Heart left ventricle (tissue), 16 donors: ENCODE measurements at regions not wholly inside any gene's neighbourhood (a gene's known extent, or its start where the extent isn't known, plus 50 kb on each side); places are given as distances from the start of the nearest gene placed in this dataset.

Experiments
- ATAC-seq, 4 donors: fragments of 200-7000 bp; cut with Tn5 transposase; one replicate each; pipeline ENCODE4 v1.9.1; 2020 to 2022; ENCODE audit warnings: moderate library complexity in 4 of 4, mild to moderate bottlenecking in 3 of 4, moderate number of reproducible peaks in 1 of 4
- DNase-seq, 5 donors: peaks; one replicate each; pipeline ENCODE4 v3.0.0-alpha.2; 2020
- H3K27ac ChIP-seq, 12 donors: fragments of 200-600 bp; sonication (generic) in 4 of 12; one replicate each; pipeline versions ENCODE4 v1.5.0 to v1.8.0; 2016 to 2022; ENCODE audit warnings: mild to moderate bottlenecking in 2 of 12
- H3K27me3 ChIP-seq, 9 donors: fragments of 200-600 bp; sonication (generic) in 2 of 9; one replicate each; pipeline versions ENCODE4 v1.5.1 to v1.8.0; 2016 to 2022; ENCODE audit warnings: mild to moderate bottlenecking in 3 of 9
- H3K36me3 ChIP-seq, 9 donors: fragments of 200-600 bp; sonication (generic) in 2 of 9; one replicate each; pipeline versions ENCODE4 v1.5.0 to v1.8.0; 2018 to 2022; ENCODE audit warnings: mild to moderate bottlenecking in 2 of 9
- H3K4me1 ChIP-seq, 12 donors: fragments of 200-600 bp; sonication (generic) in 4 of 12; one replicate each; pipeline versions ENCODE4 v1.5.0 to v1.8.0; 2016 to 2022; ENCODE audit warnings: mild to moderate bottlenecking in 3 of 12
- H3K4me3 ChIP-seq, 12 donors: fragments of 200-600 bp; sonication (generic) in 4 of 12; one replicate each; pipeline versions ENCODE4 v1.5.0 to v1.8.0; 2017 to 2022; ENCODE audit warnings: mild to moderate bottlenecking in 9 of 12, moderate library complexity in 4 of 12
- H3K9me3 ChIP-seq, 12 donors: fragments of 200-600 bp; sonication (generic) in 4 of 12; one replicate each; pipeline versions ENCODE4 v1.5.0 to v1.8.0; 2016 to 2022; ENCODE audit warnings: mild to moderate bottlenecking in 1 of 12
- POLR2A ChIP-seq, 2 donors: fragments of 450-650 bp; IDR thresholded peaks; one replicate each; pipeline ENCODE4 v1.6.1; 2017; ENCODE audit warnings: antibody characterized with exemption in 2 of 2, mild to moderate bottlenecking in 2 of 2, moderate library complexity in 2 of 2
- WGBS, 4 donors: extraction: QIAGEN DNeasy Blood & Tissue Kit in 2 of 4; methylation state at CpG; one replicate each; pipeline versions ENCODE4 v1.1.5 to v1.1.7; 2013 to 2018; 5-methylcytosine and 5-hydroxymethylcytosine counted together
- intact Hi-C, 10 donors: fragments of 100-400 bp; cut with DNase I; formaldehyde crosslinking; loops; one replicate each; pipeline versions ENCODE4 v1.11.1 to v1.14.2; 2022
- TF ChIP-seq, protein P1 (sequence below), 12 donors: fragments of 200-600 bp; sonication (generic) in 4 of 12; IDR thresholded peaks; one replicate each; pipeline versions ENCODE4 v1.5.0 to v1.8.0; 2018 to 2022; ENCODE audit warnings: antibody characterized with exemption in 12 of 12, mild to moderate bottlenecking in 5 of 12
- donor health status: ischemic (EF 13 %, LVEDD 7.1; RV severe dilation, severe dysfunction).
- donor health status: healthy with polysubstance abuse.
- donor health status: DM: no; HTN: yes; CAD: no.
- donor health status: DM: no; HTN: no; CAD: no.
- donor health status: ischemic (EF 25% LVEDD 6.9; RV normal size, moderate dysfunction).
- donor health status: ischemic (EF 25% LVEDD 5.7; RV mildly dilated, moderate dysfunction).
- donor health status: healthy.
- donor health status: DM: yes; HTN: yes; CAD: no.
- donor health status: ischemic (EF 35%, LVEDD 5.7; RV mildly dilated, moderate dysfunction).
- donor health status: nonischemic (EF 11% LVEDD 7.7; RV severe dilation, severe dysfunction).
- donor health status: DM: yes; HTN: yes; CAD: no.
- donor health status: PGD.
- donor health status: ischemic (EF 29% LVEDD 5.4; RV normal size, mild dysfunction).
- donor health status: nonischemic (EF 23%, LVEDD 6.1; RV moderate dilation, normal function).

DNA sequence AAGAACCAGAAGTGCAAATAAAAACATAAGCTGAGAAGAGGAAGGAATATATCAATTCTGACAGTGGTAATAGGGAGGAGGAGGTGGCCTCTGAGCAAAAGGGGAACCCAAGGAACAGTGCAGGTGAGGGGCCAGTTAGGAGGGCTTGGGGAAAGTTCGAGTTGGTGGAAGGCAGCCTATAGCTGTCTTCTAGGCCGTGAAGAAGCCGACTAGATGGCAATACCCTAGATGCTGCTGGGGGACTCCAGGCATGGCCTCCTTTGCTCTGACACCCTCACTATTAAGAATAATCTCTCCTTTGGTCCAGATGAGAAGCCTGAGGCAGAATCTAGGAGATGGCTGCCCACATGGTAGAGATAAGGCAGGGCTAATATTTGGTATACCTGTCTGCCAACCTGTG lies 351.1 kb upstream of the PLXNA2 start:
- H3K4me1 ChIP-seq = peaks cover 0 to 13% (median 4%) of the 10 kb centered on the region in 12 donors
- H3K27me3 ChIP-seq = no peaks in the 10 kb centered on the region
- TF ChIP-seq, protein P1, sequence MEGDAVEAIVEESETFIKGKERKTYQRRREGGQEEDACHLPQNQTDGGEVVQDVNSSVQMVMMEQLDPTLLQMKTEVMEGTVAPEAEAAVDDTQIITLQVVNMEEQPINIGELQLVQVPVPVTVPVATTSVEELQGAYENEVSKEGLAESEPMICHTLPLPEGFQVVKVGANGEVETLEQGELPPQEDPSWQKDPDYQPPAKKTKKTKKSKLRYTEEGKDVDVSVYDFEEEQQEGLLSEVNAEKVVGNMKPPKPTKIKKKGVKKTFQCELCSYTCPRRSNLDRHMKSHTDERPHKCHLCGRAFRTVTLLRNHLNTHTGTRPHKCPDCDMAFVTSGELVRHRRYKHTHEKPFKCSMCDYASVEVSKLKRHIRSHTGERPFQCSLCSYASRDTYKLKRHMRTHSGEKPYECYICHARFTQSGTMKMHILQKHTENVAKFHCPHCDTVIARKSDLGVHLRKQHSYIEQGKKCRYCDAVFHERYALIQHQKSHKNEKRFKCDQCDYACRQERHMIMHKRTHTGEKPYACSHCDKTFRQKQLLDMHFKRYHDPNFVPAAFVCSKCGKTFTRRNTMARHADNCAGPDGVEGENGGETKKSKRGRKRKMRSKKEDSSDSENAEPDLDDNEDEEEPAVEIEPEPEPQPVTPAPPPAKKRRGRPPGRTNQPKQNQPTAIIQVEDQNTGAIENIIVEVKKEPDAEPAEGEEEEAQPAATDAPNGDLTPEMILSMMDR (IDR thresholded peaks at IDR 0.05) = no peak
- TF ChIP-seq POLR2A (IDR thresholded peaks at IDR 0.05) = no peak
- DNase-seq (no peak), ATAC-seq (peak in 2 of 4 donors; percentile 18 to 19)
- intact Hi-C loops = no loop called here
- no peak overlapping the region for H3K27ac ChIP-seq
- WGBS, 4 donors = 88 to 94% (median 89%) methylated on average over 3 of the region's 3 CpGs
- H3K36me3 ChIP-seq = no peaks in the 10 kb centered on the region
- no peak overlapping the region for H3K4me3 ChIP-seq
- H3K9me3 ChIP-seq = no peaks in the 10 kb centered on the region

DNA sequence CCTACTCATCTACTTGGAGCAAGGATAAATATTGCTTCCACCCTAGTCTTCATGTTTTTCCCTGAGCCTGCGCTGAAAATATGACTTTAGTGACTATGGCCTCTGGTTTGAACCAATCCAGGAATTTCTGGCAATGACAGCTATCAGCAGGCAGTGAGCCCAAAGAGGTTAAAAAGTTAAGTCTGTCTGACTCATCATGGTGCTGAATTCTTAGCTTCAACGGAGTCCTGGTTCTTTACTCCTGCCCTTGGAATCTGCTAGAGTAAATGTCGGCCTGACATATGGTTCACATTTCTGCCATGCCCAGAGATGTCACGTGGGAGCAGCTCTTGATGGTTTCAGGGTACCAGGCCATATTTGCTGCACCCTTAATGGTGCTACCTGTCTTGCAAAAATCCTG lies 351.6 kb upstream of the PLXNA2 start:
- TF ChIP-seq, protein P1 (IDR thresholded peaks at IDR 0.05) = no peak
- TF ChIP-seq POLR2A (IDR thresholded peaks at IDR 0.05) = no peak
- Histone ChIP-seq H3K27me3 (no peaks in the 10 kb centered on the region), H3K4me3 (no peak overlapping the region), H3K36me3 (no peaks in the 10 kb centered on the region), H3K27ac (no peak overlapping the region), H3K9me3 (no peaks in the 10 kb centered on the region), H3K4me1 (peaks cover 0 to 13% (median 4%) of the 10 kb centered on the region in 12 donors)
- WGBS, 4 donors = 54 to 68% (median 63%) methylated on average over 4 of the region's 4 CpGs
- intact Hi-C loops = no loop called here
- ATAC-seq (no peak), DNase-seq (no peak)

DNA sequence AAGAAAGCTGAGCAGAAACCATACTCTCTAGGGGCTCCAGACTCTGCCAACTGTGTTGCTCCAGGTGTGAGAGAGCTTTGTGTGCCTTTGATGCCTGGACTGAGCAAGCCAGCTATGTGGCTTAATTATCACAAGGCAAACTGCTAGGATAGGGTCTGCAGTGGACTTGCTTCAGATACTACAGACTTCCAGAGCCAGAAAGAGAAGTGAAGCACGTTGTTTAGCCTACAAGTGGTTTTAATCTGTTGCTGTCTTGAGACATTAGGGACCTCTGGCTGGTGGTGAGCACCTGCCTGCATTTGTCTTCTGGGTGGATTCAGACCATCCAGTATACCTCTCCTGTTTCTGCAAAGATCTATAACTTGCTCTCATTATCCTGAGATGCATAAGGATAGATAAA lies 353.4 kb upstream of the PLXNA2 start:
- no peak for TF ChIP-seq POLR2A (IDR thresholded peaks at IDR 0.05)
- TF ChIP-seq, protein P1 (IDR thresholded peaks at IDR 0.05) = no peak
- H3K27me3 ChIP-seq = no peaks in the 10 kb centered on the region
- intact Hi-C loops = no loop called here
- 60 to 77% (median 73%) methylated on average over 1 of the region's 1 CpG for WGBS, 4 donors
- no peak overlapping the region for H3K4me3 ChIP-seq
- no peaks in the 10 kb centered on the region for H3K36me3 ChIP-seq
- DNase-seq (no peak), ATAC-seq (no peak)
- no peaks in the 10 kb centered on the region for H3K9me3 ChIP-seq
- H3K4me1 ChIP-seq = peaks cover 0 to 20% (median 5%) of the 10 kb centered on the region in 12 donors
- H3K27ac ChIP-seq = no peak overlapping the region

DNA sequence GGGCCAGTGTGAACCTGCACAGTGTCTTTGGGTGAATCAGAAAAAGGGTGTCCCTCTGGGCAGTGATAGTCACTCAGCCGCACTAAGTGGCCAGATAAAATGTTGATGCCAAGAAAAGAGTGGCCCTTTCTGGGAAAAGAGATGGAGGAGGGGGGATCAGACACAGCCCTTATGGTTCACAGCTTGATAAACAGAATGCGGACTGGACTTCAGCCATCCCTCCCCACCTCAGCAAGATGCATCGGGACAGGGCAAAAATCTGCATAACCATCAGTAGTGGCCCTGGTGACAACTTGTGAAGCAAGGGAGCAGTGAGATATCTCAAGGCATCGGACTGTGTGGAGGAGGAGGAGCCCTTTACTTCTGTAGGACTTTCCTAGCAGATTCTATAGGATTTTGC lies 353.8 kb upstream of the PLXNA2 start:
- no peaks in the 10 kb centered on the region for H3K36me3 ChIP-seq
- H3K27ac ChIP-seq = no peak overlapping the region
- DNase-seq (no peak), ATAC-seq (no peak)
- no peaks in the 10 kb centered on the region for H3K27me3 ChIP-seq
- intact Hi-C loops = no loop called here
- 86 to 90% (median 89%) methylated on average over 4 of the region's 4 CpGs for WGBS, 4 donors
- no peaks in the 10 kb centered on the region for H3K9me3 ChIP-seq
- H3K4me3 ChIP-seq = no peak overlapping the region
- H3K4me1 ChIP-seq = peaks cover 0 to 15% (median 4%) of the 10 kb centered on the region in 12 donors
- TF ChIP-seq, protein P1 (IDR thresholded peaks at IDR 0.05) = no peak
- TF ChIP-seq POLR2A (IDR thresholded peaks at IDR 0.05) = no peak
